Stomach (tissue), 4 donors: ENCODE measurements at regions not wholly inside any gene's neighbourhood (a gene's known extent, or its start where the extent isn't known, plus 50 kb on each side); places are given as distances from the start of the nearest gene placed in this dataset.

Source experiments
- EP300 ChIP-seq: sonication (generic); formaldehyde crosslinking; IDR thresholded peaks from one replicate; pipeline ENCODE4 v1.6.1; 2017; ENCODE audit warnings: antibody characterized with exemption
- POLR2A ChIP-seq, 4 donors: fragments of 450-650 bp; IDR thresholded peaks; one replicate each; pipeline ENCODE4 v1.6.1; 2016; ENCODE audit warnings: antibody characterized with exemption in 4 of 4, control low read depth in 2 of 4, mild to moderate bottlenecking in 1 of 4, moderate library complexity in 1 of 4
- POLR2AphosphoS5 ChIP-seq, 3 donors: sonication (generic); formaldehyde crosslinking; IDR thresholded peaks; one replicate each; pipeline ENCODE4 v1.6.1; 2016; ENCODE audit warnings: antibody characterized with exemption in 3 of 3
- TF ChIP-seq, protein P1 (sequence below), 7 experiments: fragments of 450-650 bp in 4 of 7; fragments of 200-600 bp in 3 of 7; sonication (generic) in 3 of 7; IDR thresholded peaks; one replicate each; pipeline ENCODE4 v1.5.1; 2016 to 2019; ENCODE audit warnings: antibody characterized with exemption in 7 of 7, control low read depth in 2 of 7, mild to moderate bottlenecking in 1 of 7

- TF ChIP-seq POLR2A (IDR thresholded peaks at IDR 0.05) (no peak), POLR2AphosphoS5 (IDR thresholded peaks at IDR 0.05) (no peak), EP300 (no peak)
- TF ChIP-seq, protein P1, sequence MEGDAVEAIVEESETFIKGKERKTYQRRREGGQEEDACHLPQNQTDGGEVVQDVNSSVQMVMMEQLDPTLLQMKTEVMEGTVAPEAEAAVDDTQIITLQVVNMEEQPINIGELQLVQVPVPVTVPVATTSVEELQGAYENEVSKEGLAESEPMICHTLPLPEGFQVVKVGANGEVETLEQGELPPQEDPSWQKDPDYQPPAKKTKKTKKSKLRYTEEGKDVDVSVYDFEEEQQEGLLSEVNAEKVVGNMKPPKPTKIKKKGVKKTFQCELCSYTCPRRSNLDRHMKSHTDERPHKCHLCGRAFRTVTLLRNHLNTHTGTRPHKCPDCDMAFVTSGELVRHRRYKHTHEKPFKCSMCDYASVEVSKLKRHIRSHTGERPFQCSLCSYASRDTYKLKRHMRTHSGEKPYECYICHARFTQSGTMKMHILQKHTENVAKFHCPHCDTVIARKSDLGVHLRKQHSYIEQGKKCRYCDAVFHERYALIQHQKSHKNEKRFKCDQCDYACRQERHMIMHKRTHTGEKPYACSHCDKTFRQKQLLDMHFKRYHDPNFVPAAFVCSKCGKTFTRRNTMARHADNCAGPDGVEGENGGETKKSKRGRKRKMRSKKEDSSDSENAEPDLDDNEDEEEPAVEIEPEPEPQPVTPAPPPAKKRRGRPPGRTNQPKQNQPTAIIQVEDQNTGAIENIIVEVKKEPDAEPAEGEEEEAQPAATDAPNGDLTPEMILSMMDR (IDR thresholded peaks at IDR 0.05): no peak
Measured at GRCh38 chr5:86929123-86929766, 311.5 kb downstream of the COX7C start.
